Colonic mucosa (tissue), 4 donors: ENCODE measurements at regions not wholly inside any gene's neighbourhood (a gene's known extent, or its start where the extent isn't known, plus 50 kb on each side); places are given as distances from the start of the nearest gene placed in this dataset.

Experiments
- DNase-seq: peaks from one replicate; pipeline ENCODE4 v3.0.0-alpha.2; 2020
- H3K27ac ChIP-seq: fragments of 200-600 bp; one replicate; pipeline ENCODE4 v1.8.0; 2021
- H3K27me3 ChIP-seq: fragments of 200-600 bp; one replicate; pipeline ENCODE4 v1.8.0; 2021
- H3K36me3 ChIP-seq: fragments of 200-600 bp; one replicate; pipeline ENCODE4 v1.8.0; 2021
- H3K4me1 ChIP-seq: fragments of 200-600 bp; one replicate; pipeline ENCODE4 v1.8.0; 2021; ENCODE audit warnings: mild to moderate bottlenecking
- H3K4me3 ChIP-seq: fragments of 200-600 bp; one replicate; pipeline ENCODE4 v1.8.0; 2021
- H3K9ac ChIP-seq, 2 donors: one replicate each; pipeline ENCODE4 v1.7.0; 2013; ENCODE audit warnings: control low read depth in 2 of 2, low read depth in 2 of 2, low read length in 2 of 2
- H3K9me3 ChIP-seq: fragments of 200-600 bp; one replicate; pipeline ENCODE4 v1.8.0; 2021
- CTCF ChIP-seq: fragments of 200-600 bp; IDR thresholded peaks from one replicate; pipeline ENCODE4 v1.8.0; 2022; ENCODE audit warnings: antibody characterized with exemption, mild to moderate bottlenecking
- intact Hi-C: fragments of 100-400 bp; cut with DNase I; formaldehyde crosslinking; loops from one replicate; pipeline ENCODE4 v1.14.1; 2022
- donor health status: healthy.
- donor health status: DM: no; HTN: no; CAD: no.
- donor health status: DM: no; HTN: no; CAD: no.

GRCh38 chr6:138618168-138618567 lies 118.9 kb upstream of the NHSL1 start:
- Histone ChIP-seq H3K4me3 (no peak overlapping the region), H3K9ac (no peak overlapping the region), H3K27me3 (no peaks in the 10 kb centered on the region), H3K36me3 (no peaks in the 10 kb centered on the region), H3K27ac (no peak overlapping the region), H3K9me3 (no peaks in the 10 kb centered on the region), H3K4me1 (no peaks in the 10 kb centered on the region)
- intact Hi-C loops = no loop called here
- no peak for TF ChIP-seq CTCF
- no peak for DNase-seq

- no peaks in the 10 kb centered on the region for H3K27me3 ChIP-seq
- H3K9ac ChIP-seq = no peak overlapping the region
- no peaks in the 10 kb centered on the region for H3K9me3 ChIP-seq
- H3K27ac ChIP-seq = no peak overlapping the region
- DNase-seq = no peak
- H3K4me1 ChIP-seq = no peaks in the 10 kb centered on the region
- intact Hi-C loops = no loop called here
- no peak for TF ChIP-seq CTCF
- H3K36me3 ChIP-seq = no peaks in the 10 kb centered on the region
- no peak overlapping the region for H3K4me3 ChIP-seq
Observed at GRCh38 chr6:138620630-138621029, 121.3 kb upstream of the NHSL1 start.

GRCh38 chr6:138622967-138623366 lies 123.7 kb upstream of the NHSL1 start:
- intact Hi-C loops = no loop called here
- H3K36me3 ChIP-seq = no peaks in the 10 kb centered on the region
- H3K4me3 ChIP-seq = no peak overlapping the region
- DNase-seq = no peak
- H3K4me1 ChIP-seq = no peaks in the 10 kb centered on the region
- no peaks in the 10 kb centered on the region for H3K9me3 ChIP-seq
- H3K27ac ChIP-seq = no peak overlapping the region
- TF ChIP-seq CTCF = no peak
- no peaks in the 10 kb centered on the region for H3K27me3 ChIP-seq
- H3K9ac ChIP-seq = no peak overlapping the region

GRCh38 chr6:138631566-138631965 lies 132.3 kb upstream of the NHSL1 start:
- Histone ChIP-seq H3K9me3 (no peaks in the 10 kb centered on the region), H3K27ac (no peak overlapping the region), H3K36me3 (no peaks in the 10 kb centered on the region), H3K4me3 (no peak overlapping the region), H3K4me1 (no peaks in the 10 kb centered on the region), H3K27me3 (no peaks in the 10 kb centered on the region), H3K9ac (no peak overlapping the region)
- DNase-seq = no peak
- no peak for TF ChIP-seq CTCF
- intact Hi-C loops = no loop called here

GRCh38 chr6:138637822-138638221 lies 135.7 kb upstream of the CCDC28A start:
- Histone ChIP-seq H3K4me1 (no peaks in the 10 kb centered on the region), H3K36me3 (no peaks in the 10 kb centered on the region), H3K4me3 (no peak overlapping the region), H3K27me3 (no peaks in the 10 kb centered on the region), H3K9me3 (no peaks in the 10 kb centered on the region), H3K27ac (no peak overlapping the region), H3K9ac (no peak overlapping the region)
- no peak for TF ChIP-seq CTCF
- DNase-seq = no peak
- intact Hi-C loops = no loop called here

GRCh38 chr6:138638604-138639003 lies 135.0 kb upstream of the CCDC28A start:
- no peak for TF ChIP-seq CTCF
- Histone ChIP-seq H3K9me3 (no peaks in the 10 kb centered on the region), H3K4me3 (no peak overlapping the region), H3K27ac (no peak overlapping the region), H3K4me1 (no peaks in the 10 kb centered on the region), H3K27me3 (no peaks in the 10 kb centered on the region), H3K9ac (no peak overlapping the region), H3K36me3 (no peaks in the 10 kb centered on the region)
- intact Hi-C loops = no loop called here
- DNase-seq = no peak
